ENCODE measurements at regions not wholly inside any gene's neighbourhood (a gene's known extent, or its start where the extent isn't known, plus 50 kb on each side); places are given as distances from the start of the nearest gene placed in this dataset.

- H3K27ac ChIP-seq (ENCODE audit: low read depth in 1 of 2, low read length in 1 of 2), result no peak overlapping the region
- DNase-seq (no peak), ATAC-seq (ENCODE audit: insufficient read depth, low FRiP score) (no peak)
- TF ChIP-seq CTCF (IDR thresholded peaks at IDR 0.05; ENCODE audit: control extremely low read depth, extremely low read depth), result no peak
- H3K9ac ChIP-seq (ENCODE audit: insufficient read depth in 1 of 2, low read length in 2 of 2), result no peak overlapping the region
- WGBS, 2 donors, result 54 to 84% methylated on average over 1 of the region's 1 CpG
- no peaks in the 10 kb centered on the region for H3K27me3 ChIP-seq (ENCODE audit: control insufficient read depth in 3 of 3, insufficient read depth in 3 of 3, low read length in 2 of 3)
- H3K36me3 ChIP-seq (ENCODE audit: control insufficient read depth in 4 of 4, insufficient read depth in 4 of 4, low read length in 4 of 4), result no peaks in the 10 kb centered on the region
- H3K4me1 ChIP-seq (ENCODE audit: control insufficient read depth in 5 of 5, insufficient read depth in 5 of 5, low read length in 5 of 5), result peaks cover 0 to 2% (median 0%) of the 10 kb centered on the region in 5 donors
- H3K4me3 ChIP-seq, result no peak overlapping the region
- H3K9me3 ChIP-seq (ENCODE audit: control insufficient read depth in 4 of 4, insufficient read depth in 3 of 4, low read length in 3 of 4), result no peaks in the 10 kb centered on the region
These were observed 56.2 kb upstream of the APC start for GRCh38 chr5:112681481-112681908.

GRCh38 chr5:112682621-112683061 lies 55.0 kb upstream of the APC start:
- Histone ChIP-seq H3K36me3 (ENCODE audit: control insufficient read depth in 4 of 4, insufficient read depth in 4 of 4, low read length in 4 of 4) (no peaks in the 10 kb centered on the region), H3K27ac (ENCODE audit: low read depth in 1 of 2, low read length in 1 of 2) (no peak overlapping the region), H3K9ac (ENCODE audit: insufficient read depth in 1 of 2, low read length in 2 of 2) (no peak overlapping the region), H3K9me3 (ENCODE audit: control insufficient read depth in 4 of 4, insufficient read depth in 3 of 4, low read length in 3 of 4) (no peaks in the 10 kb centered on the region), H3K27me3 (ENCODE audit: control insufficient read depth in 3 of 3, insufficient read depth in 3 of 3, low read length in 2 of 3) (no peaks in the 10 kb centered on the region), H3K4me3 (no peak overlapping the region), H3K4me1 (ENCODE audit: control insufficient read depth in 5 of 5, insufficient read depth in 5 of 5, low read length in 5 of 5) (peaks cover 0 to 2% (median 0%) of the 10 kb centered on the region in 5 donors)
- no peak for ATAC-seq (ENCODE audit: insufficient read depth, low FRiP score)
- WGBS, 2 donors, result 83 to 87% methylated on average over 3 of the region's 3 CpGs
- DNase-seq, result no peak
- no peak for TF ChIP-seq CTCF (IDR thresholded peaks at IDR 0.05; ENCODE audit: control extremely low read depth, extremely low read depth)

GRCh38 chr5:112684121-112684520 lies 53.6 kb upstream of the APC start:
- ATAC-seq (ENCODE audit: insufficient read depth, low FRiP score) (no peak), DNase-seq (no peak)
- Histone ChIP-seq H3K36me3 (ENCODE audit: control insufficient read depth in 4 of 4, insufficient read depth in 4 of 4, low read length in 4 of 4) (no peaks in the 10 kb centered on the region), H3K27me3 (ENCODE audit: control insufficient read depth in 3 of 3, insufficient read depth in 3 of 3, low read length in 2 of 3) (no peaks in the 10 kb centered on the region), H3K27ac (ENCODE audit: low read depth in 1 of 2, low read length in 1 of 2) (no peak overlapping the region), H3K9me3 (ENCODE audit: control insufficient read depth in 4 of 4, insufficient read depth in 3 of 4, low read length in 3 of 4) (no peaks in the 10 kb centered on the region), H3K4me3 (no peak overlapping the region), H3K9ac (ENCODE audit: insufficient read depth in 1 of 2, low read length in 2 of 2) (no peak overlapping the region), H3K4me1 (ENCODE audit: control insufficient read depth in 5 of 5, insufficient read depth in 5 of 5, low read length in 5 of 5) (peaks cover 0 to 2% (median 0%) of the 10 kb centered on the region in 5 donors)
- 56 to 63% methylated on average over 1 of the region's 1 CpG for WGBS, 2 donors
- TF ChIP-seq CTCF (IDR thresholded peaks at IDR 0.05; ENCODE audit: control extremely low read depth, extremely low read depth), result no peak

GRCh38 chr5:112684737-112685136 lies 52.9 kb upstream of the APC start:
- no peak for ATAC-seq (ENCODE audit: insufficient read depth, low FRiP score)
- Histone ChIP-seq H3K9ac (ENCODE audit: insufficient read depth in 1 of 2, low read length in 2 of 2) (no peak overlapping the region), H3K27me3 (ENCODE audit: control insufficient read depth in 3 of 3, insufficient read depth in 3 of 3, low read length in 2 of 3) (no peaks in the 10 kb centered on the region), H3K36me3 (ENCODE audit: control insufficient read depth in 4 of 4, insufficient read depth in 4 of 4, low read length in 4 of 4) (no peaks in the 10 kb centered on the region), H3K9me3 (ENCODE audit: control insufficient read depth in 4 of 4, insufficient read depth in 3 of 4, low read length in 3 of 4) (no peaks in the 10 kb centered on the region), H3K27ac (ENCODE audit: low read depth in 1 of 2, low read length in 1 of 2) (no peak overlapping the region), H3K4me1 (ENCODE audit: control insufficient read depth in 5 of 5, insufficient read depth in 5 of 5, low read length in 5 of 5) (peaks cover 0 to 2% (median 0%) of the 10 kb centered on the region in 5 donors), H3K4me3 (no peak overlapping the region)
- WGBS, 2 donors, result 72 to 80% methylated on average over 4 of the region's 4 CpGs
- no peak for TF ChIP-seq CTCF (IDR thresholded peaks at IDR 0.05; ENCODE audit: control extremely low read depth, extremely low read depth)
- peak in 2 of 3 donors; percentile 23 to 29 for DNase-seq

Data from lung (tissue), 11 donors.